T-helper 17 cell (primary cell): ENCODE measurements at regions not wholly inside any gene's neighbourhood (a gene's known extent, or its start where the extent isn't known, plus 50 kb on each side); places are given as distances from the start of the nearest gene placed in this dataset.

Source experiments
- ATAC-seq: fragments of 150-1000 bp; cut with Tn5 transposase; 2 replicates; pipeline ENCODE4 v1.10.0; 2021; ENCODE audit warnings: mild to moderate bottlenecking, moderate library complexity
- DNase-seq, 3 donors: peaks; one replicate each; pipeline versions ENCODE4 v3.0.0 to v3.0.0-alpha.2; 2020 to 2021
- H3K9me3 ChIP-seq: one replicate; pipeline ENCODE4 v1.7.0; 2013; ENCODE audit warnings: low read length, mild to moderate bottlenecking; ENCODE audit not compliant: control insufficient read depth, poor library complexity, severe bottlenecking
- H3K27ac Mint-ChIP-seq: one replicate; pipeline ENCODE4 v1.8.0; 2022; ENCODE audit warnings: mild to moderate bottlenecking, moderate library complexity, mixed read lengths
- H3K27me3 Mint-ChIP-seq: one replicate; pipeline ENCODE4 v1.8.0; 2022; ENCODE audit warnings: mixed read lengths
- H3K36me3 Mint-ChIP-seq: one replicate; pipeline ENCODE4 v1.8.0; 2022; ENCODE audit warnings: low read depth, mixed read lengths
- H3K4me1 Mint-ChIP-seq: one replicate; pipeline ENCODE4 v1.8.0; 2022; ENCODE audit warnings: mild to moderate bottlenecking, mixed read lengths
- H3K4me3 Mint-ChIP-seq: one replicate; pipeline ENCODE4 v1.8.0; 2022; ENCODE audit warnings: mild to moderate bottlenecking, moderate library complexity, mixed read lengths

DNA sequence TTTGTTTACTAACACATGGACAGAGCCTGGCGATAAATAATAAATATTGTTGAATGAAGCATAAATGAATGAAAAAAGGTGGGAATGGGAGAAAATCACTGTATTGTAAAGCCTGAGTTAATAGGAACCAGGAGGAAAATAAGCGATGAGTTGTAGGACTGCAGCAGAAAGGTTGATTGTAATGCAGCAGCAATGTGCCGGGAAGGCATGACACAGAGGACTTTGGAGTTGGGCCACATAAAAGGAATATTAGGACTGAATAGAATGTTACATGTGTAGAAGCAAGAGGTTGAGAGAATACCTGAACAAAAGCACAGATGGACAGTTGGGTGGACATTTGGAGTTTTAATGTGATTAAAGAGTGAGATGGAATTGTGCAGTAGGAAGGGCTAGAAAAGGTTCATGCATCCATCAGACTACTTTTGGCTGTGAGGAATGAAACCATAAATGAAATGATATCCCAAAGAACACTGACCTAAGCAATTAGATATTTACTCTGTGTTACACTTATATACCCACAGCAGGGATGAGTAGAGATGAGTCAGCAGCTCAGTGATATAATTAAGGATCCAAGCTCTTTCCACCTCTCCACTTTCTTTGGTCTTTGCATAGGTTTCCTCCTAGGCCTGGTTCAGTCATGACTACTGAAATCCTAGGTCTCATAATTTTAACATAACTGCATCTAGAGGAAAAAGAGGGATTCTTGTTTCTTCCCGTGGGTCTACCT lies 55.4 kb downstream of the CCER1 start:
- no peak for DNase-seq
- no peaks in the 10 kb centered on the region for H3K9me3 ChIP-seq
- Mint-ChIP-seq H3K4me3 (no peak overlapping the region), H3K27me3 (peaks cover 7% of the 10 kb centered on the region), H3K36me3 (no peaks in the 10 kb centered on the region), H3K4me1 (no peaks in the 10 kb centered on the region), H3K27ac (no peak overlapping the region)
- ATAC-seq: no peak

DNA sequence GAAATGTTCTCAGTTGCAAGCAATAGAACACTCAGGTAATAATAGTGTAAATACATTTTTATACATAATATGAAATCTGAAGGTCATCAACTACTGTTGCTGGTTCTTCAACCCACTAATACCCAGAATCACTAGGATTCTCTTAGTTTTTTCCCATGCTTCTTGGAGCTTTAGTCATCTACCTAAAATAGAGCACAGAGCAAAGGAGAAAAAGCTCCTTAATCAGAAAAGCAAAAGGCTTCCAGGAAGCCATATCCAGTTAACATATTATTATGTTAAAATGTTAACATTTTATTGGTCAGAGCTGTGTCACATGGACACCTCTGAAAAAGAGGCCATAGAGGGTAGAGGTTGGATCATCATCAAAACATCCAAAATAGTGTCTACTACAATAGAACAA lies 57.0 kb downstream of the CCER1 start:
- ATAC-seq: no peak
- no peaks in the 10 kb centered on the region for H3K4me1 Mint-ChIP-seq
- H3K9me3 ChIP-seq: no peaks in the 10 kb centered on the region
- peaks cover 5% of the 10 kb centered on the region for H3K27me3 Mint-ChIP-seq
- DNase-seq: no peak
- no peak overlapping the region for H3K4me3 Mint-ChIP-seq
- H3K27ac Mint-ChIP-seq: no peak overlapping the region
- no peaks in the 10 kb centered on the region for H3K36me3 Mint-ChIP-seq

DNA sequence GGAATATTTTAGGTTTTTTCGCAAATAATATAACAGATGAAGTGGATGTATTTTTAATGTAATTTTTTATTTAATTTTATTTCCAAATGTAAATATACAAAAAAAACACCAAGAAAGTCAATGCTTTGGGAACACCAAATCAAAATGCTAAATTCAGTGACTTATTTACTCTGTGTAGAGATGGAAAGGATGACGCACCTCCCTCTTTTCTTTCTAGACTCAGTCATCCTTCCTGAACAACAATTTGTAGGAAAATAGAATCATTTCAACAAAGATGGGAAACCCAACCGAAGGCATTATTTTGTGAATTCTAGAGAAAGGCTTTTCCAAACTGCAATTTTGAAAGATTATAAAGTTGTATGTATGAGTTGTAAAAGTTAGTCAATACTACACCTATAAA lies 57.7 kb downstream of the CCER1 start:
- Mint-ChIP-seq H3K4me3 (no peak overlapping the region), H3K4me1 (no peaks in the 10 kb centered on the region), H3K36me3 (no peaks in the 10 kb centered on the region), H3K27ac (no peak overlapping the region), H3K27me3 (peaks cover 5% of the 10 kb centered on the region)
- H3K9me3 ChIP-seq: no peaks in the 10 kb centered on the region
- ATAC-seq (no peak), DNase-seq (no peak)

DNA sequence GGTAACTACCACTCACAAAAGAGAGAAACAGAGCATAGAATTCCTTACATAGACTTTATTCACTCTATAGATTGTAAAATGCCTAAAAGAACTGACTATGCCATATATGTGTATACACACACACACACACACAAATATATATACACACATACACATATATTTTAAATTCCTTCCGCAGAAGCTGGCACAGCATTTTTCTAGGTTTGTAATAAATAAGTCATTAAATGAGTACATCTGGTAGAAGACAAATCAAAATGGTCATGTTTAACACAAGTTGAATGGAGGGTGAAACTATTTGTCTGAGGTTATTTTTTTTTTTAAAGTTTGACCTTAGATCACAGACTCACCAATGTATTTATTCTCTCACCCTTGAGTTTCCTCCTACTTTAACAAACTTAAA lies 58.2 kb downstream of the CCER1 start:
- no peaks in the 10 kb centered on the region for H3K9me3 ChIP-seq
- ATAC-seq (no peak), DNase-seq (no peak)
- Mint-ChIP-seq H3K27me3 (peaks cover 5% of the 10 kb centered on the region), H3K4me1 (no peaks in the 10 kb centered on the region), H3K4me3 (no peak overlapping the region), H3K27ac (no peak overlapping the region), H3K36me3 (no peaks in the 10 kb centered on the region)

DNA sequence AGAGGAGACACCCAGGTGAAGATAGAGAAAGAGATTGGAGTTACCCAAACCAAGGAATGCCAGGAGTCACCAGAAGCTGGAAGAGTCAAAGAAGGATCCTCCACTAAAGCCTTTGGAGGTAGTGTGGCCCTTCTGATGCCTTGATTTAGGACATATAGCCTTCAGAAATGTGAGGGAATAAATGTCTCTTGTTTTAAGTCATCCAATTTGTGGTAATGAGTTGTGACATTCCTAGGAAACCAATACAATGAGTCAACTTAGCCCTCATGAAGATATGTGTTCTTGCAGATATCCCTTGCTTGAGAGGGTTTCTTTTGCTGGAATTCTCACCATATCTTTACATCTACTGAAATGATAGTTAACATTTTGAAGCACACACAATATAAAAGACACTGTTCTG lies 58.8 kb downstream of the CCER1 start:
- H3K4me3 Mint-ChIP-seq: no peak overlapping the region
- no peaks in the 10 kb centered on the region for H3K36me3 Mint-ChIP-seq
- H3K27me3 Mint-ChIP-seq: peaks cover 5% of the 10 kb centered on the region
- H3K27ac Mint-ChIP-seq: no peak overlapping the region
- no peak for DNase-seq
- no peak for ATAC-seq
- H3K9me3 ChIP-seq: no peaks in the 10 kb centered on the region
- no peaks in the 10 kb centered on the region for H3K4me1 Mint-ChIP-seq

DNA sequence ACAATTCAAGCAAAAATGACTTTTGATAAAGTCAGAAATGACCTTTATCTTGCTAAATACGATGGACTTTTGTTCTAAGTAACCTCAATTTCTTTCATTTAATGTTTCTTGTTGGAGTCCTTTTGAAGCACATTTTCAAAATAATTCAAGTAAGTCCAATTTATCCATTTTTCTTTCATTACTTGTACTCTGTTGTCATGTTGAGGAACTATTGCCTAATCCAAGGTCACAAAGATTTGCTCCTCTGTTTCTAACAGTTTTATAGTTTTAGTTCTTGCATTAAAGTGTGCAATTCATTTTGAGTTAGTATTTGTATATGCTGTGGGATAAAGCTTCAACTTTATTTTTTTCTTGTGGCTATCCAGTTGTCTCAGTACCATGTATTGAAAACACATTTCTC lies 66.7 kb downstream of the CCER1 start:
- Mint-ChIP-seq H3K4me3 (no peak overlapping the region), H3K27me3 (no peaks in the 10 kb centered on the region), H3K36me3 (no peaks in the 10 kb centered on the region), H3K4me1 (no peaks in the 10 kb centered on the region), H3K27ac (no peak overlapping the region)
- no peaks in the 10 kb centered on the region for H3K9me3 ChIP-seq
- ATAC-seq: no peak
- DNase-seq: no peak

DNA sequence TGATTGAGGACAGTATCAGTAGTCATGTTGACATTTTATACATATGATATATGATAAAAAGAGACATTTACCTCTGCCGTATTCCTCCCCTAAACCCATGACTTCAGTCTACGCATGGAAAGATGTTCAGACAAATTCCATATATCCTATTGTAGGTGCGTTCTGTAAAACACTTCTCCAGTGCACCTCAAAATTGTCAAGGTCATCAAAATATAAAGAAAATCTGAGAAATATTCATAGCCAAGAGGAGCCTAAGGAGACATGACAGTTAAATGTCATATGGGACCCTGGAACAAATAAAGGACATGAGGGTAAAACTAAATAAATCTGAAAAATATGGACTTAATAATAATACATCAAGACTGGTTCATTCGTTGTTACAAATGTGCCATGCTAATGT lies 71.5 kb downstream of the CCER1 start:
- Mint-ChIP-seq H3K27ac (no peak overlapping the region), H3K4me3 (no peak overlapping the region), H3K27me3 (no peaks in the 10 kb centered on the region), H3K4me1 (no peaks in the 10 kb centered on the region), H3K36me3 (no peaks in the 10 kb centered on the region)
- H3K9me3 ChIP-seq: no peaks in the 10 kb centered on the region
- no peak for ATAC-seq
- no peak for DNase-seq

DNA sequence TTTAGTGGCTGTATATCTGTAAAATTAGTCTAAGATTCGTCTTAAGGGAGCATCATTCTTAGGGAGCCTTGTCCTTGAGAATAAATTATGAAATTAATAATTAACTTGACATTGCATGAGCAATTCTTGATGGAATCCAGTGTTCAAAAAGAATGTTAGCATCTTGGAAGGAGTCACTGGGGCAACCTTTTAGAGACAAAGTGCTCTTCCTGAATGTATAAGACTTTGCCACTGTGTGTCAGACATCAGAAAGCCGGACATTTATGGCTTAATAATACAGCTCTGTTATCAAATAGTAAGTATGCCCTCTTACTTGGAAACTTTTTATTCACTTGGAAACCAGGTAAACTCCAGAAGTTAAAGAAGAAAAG lies 83.3 kb downstream of the CCER1 start:
- no peak overlapping the region for H3K4me3 Mint-ChIP-seq
- no peak for ATAC-seq

DNA sequence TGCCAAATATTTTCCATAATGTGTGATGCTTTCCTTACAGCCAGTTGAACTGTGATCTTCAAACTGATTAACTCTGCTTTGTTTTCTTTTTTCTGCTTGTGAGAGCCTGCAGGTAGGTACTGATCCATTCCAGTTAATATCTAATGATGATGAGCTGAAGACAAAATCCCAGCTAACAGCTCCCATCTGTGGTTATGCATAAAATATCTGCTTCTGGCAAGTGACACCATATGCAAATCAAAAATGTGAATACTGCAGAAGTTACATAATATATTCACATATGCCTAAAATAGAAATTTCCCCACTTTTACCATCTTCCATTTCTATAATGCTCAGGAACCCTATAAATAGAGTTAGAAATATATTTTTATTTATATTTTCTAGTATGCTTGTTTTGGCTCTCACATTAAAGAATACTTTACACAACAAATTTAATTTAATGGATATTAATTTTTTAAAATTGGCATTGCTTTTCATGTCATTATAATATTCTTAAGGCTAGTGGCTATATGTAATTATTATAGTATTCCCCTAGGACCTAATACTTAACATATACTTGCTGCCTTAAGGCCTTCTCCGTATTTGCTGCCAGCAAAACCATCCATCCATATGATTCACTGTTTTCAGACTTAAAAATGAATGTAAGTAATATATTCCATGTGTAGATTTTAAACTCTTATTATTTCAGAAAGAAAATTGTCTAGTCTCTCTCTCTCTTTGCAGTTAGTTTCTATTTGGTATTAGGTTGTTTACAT lies 83.8 kb downstream of the CCER1 start:
- H3K36me3 Mint-ChIP-seq: no peaks in the 10 kb centered on the region
- ATAC-seq (no peak), DNase-seq (no peak)
- H3K27me3 Mint-ChIP-seq: no peaks in the 10 kb centered on the region
- H3K27ac Mint-ChIP-seq: no peak overlapping the region
- no peaks in the 10 kb centered on the region for H3K9me3 ChIP-seq
- no peaks in the 10 kb centered on the region for H3K4me1 Mint-ChIP-seq
- H3K4me3 Mint-ChIP-seq: no peak overlapping the region

More for the DNA sequence above, 83.3 kb downstream of the CCER1 start:
- no peaks in the 10 kb centered on the region for H3K4me1 Mint-ChIP-seq
- H3K9me3 ChIP-seq: no peaks in the 10 kb centered on the region
- H3K36me3 Mint-ChIP-seq: no peaks in the 10 kb centered on the region
- no peak overlapping the region for H3K27ac Mint-ChIP-seq
- DNase-seq: no peak
- H3K27me3 Mint-ChIP-seq: no peaks in the 10 kb centered on the region

DNA sequence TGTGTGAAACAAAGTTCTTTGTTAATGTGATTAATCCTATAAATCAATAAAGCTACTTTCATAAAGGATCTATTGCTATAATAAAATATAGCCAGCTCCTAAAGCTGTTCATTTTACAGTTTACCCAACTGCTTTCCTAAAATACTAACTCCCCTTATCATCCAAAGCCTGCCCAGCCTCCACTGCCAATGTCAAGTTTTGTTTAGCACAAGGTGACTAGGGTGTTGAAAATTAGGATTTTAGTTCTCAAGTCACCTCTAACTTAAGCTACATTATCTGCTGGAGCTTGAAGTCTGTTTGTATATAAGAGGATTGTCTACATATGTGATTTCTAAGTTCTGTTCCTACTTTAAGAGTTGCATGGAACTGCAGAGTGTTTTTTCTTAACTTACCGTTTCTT lies 86.3 kb downstream of the CCER1 start:
- no peak for ATAC-seq
- Mint-ChIP-seq H3K4me1 (no peaks in the 10 kb centered on the region), H3K36me3 (no peaks in the 10 kb centered on the region), H3K27me3 (no peaks in the 10 kb centered on the region), H3K27ac (no peak overlapping the region), H3K4me3 (no peak overlapping the region)
- no peak for DNase-seq
- no peaks in the 10 kb centered on the region for H3K9me3 ChIP-seq

DNA sequence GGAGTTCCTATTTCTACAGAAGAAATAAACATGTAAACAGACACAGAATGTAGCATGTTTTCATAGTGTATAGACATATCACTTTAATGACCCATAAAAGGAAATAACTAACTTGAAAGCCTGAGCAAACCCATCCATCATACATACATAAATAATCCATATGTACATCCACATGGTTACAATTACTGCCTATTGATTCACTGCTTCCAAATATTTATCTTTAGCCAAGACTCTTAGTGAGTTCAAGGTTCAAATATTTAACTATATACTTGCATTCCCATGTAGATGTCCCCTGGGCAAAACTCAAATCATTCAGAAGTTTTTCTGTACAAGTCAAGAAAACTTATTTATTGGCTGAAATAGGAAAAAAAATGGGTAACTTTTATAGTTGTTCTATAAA lies 95.4 kb downstream of the CCER1 start:
- DNase-seq: no peak
- H3K4me1 Mint-ChIP-seq: no peaks in the 10 kb centered on the region
- peaks cover 7% of the 10 kb centered on the region for H3K27me3 Mint-ChIP-seq
- no peaks in the 10 kb centered on the region for H3K9me3 ChIP-seq
- H3K36me3 Mint-ChIP-seq: peaks cover 2% of the 10 kb centered on the region
- no peak overlapping the region for H3K4me3 Mint-ChIP-seq
- no peak overlapping the region for H3K27ac Mint-ChIP-seq
- ATAC-seq: no peak

DNA sequence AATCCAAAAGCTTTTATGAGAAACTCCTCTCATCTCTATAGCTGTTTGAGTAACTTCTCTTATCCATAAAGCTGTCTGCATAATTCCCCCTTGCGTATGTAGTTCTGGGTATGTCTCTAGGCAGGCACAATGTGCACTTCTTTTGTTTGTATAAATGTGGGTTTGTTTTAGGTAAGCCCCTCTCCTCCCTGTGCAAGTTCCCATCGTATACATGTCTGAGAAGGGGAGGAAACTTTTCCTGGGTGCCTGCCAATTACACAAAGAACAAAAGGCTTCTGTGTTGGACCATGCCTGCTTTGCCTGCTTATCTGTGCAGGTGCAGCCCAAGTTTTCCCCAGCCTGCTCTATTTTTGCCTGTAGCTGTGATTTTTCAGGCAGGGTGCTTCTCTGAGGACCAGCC lies 96.7 kb downstream of the CCER1 start:
- ATAC-seq: no peak
- Mint-ChIP-seq H3K27ac (no peak overlapping the region), H3K27me3 (peaks cover 7% of the 10 kb centered on the region), H3K4me3 (no peak overlapping the region), H3K36me3 (peaks cover 2% of the 10 kb centered on the region), H3K4me1 (no peaks in the 10 kb centered on the region)
- DNase-seq: no peak
- H3K9me3 ChIP-seq: no peaks in the 10 kb centered on the region

DNA sequence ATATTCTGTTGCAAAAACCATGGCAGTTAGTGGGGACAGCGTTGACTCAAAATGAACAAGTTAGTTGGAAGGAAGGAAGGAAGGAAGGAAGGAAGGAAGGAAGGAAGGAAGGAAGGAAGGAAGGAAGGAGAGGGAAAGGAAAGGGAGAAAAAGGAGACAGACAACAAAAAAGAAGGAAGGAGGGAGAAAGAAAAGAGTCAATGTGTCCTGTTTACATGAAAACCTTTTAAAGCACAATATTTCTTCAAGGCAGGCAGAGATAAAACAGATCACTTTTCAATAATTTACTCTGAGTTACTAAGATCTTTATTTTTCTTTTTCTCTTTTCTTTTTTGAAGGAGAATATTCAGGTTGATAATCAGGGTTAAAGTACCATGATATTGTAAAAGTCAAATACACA lies 99.4 kb downstream of the CCER1 start:
- ATAC-seq: no peak
- no peaks in the 10 kb centered on the region for H3K9me3 ChIP-seq
- Mint-ChIP-seq H3K4me1 (no peaks in the 10 kb centered on the region), H3K27ac (no peak overlapping the region), H3K27me3 (peaks cover 10% of the 10 kb centered on the region), H3K4me3 (no peak overlapping the region), H3K36me3 (no peaks in the 10 kb centered on the region)
- DNase-seq: no peak

DNA sequence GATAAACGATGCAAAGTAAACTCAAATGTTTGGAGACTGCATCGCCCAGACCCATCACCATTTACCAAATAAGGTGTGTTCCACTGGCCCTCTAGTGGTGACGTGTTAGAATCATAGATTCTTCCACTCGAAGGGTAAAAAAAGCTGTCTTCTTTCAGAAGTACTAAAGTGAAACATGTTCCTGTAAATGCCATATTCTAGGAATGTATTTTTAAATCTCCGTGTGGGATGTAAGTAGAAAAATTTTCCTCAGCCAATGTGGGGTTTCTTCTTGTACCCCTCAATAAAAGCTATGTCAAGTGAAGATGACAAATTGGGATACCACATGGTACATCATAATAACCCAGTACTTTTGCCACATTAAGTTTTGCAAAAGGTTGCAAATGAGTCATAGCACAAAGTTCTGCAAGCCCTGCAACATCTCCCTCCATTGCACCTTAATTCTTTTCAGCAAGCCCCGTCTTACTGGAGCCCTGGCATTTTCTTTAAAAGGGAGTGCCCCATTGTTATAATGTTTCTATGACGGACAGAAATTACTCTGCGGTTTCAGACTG lies 100.8 kb downstream of the CCER1 start:
- H3K4me3 Mint-ChIP-seq: no peak overlapping the region
- DNase-seq: no peak
- peaks cover 11% of the 10 kb centered on the region for H3K27me3 Mint-ChIP-seq
- no peaks in the 10 kb centered on the region for H3K36me3 Mint-ChIP-seq
- H3K9me3 ChIP-seq: no peaks in the 10 kb centered on the region
- H3K27ac Mint-ChIP-seq: no peak overlapping the region
- H3K4me1 Mint-ChIP-seq: no peaks in the 10 kb centered on the region
- ATAC-seq: peak; percentile 53
